Neural cell (in vitro differentiated cells): ENCODE measurements at regions not wholly inside any gene's neighbourhood (a gene's known extent, or its start where the extent isn't known, plus 50 kb on each side); places are given as distances from the start of the nearest gene placed in this dataset.

Experiments used
- EZH2 ChIP-seq: fragments of 200-600, 300-800 bp; shearing (Covaris generic), sonication (generic); IDR thresholded peaks from 2 replicates; pipeline ENCODE4 v1.6.1; 2014; ENCODE audit warnings: antibody characterized with exemption, low read length, borderline replicate concordance, mild to moderate bottlenecking; ENCODE audit not compliant: insufficient read depth, poor library complexity, severe bottlenecking
- RAD21 ChIP-seq: fragments of 450-650 bp; conservative IDR thresholded peaks from 2 replicates; pipeline ENCODE4 v1.6.1; 2014; ENCODE audit warnings: antibody characterized with exemption, mild to moderate bottlenecking, moderate library complexity
- SMC3 ChIP-seq: fragments of 450-650 bp; conservative IDR thresholded peaks from 2 replicates; pipeline ENCODE4 v1.6.1; 2014; ENCODE audit warnings: antibody characterized with exemption, mild to moderate bottlenecking, moderate library complexity; ENCODE audit not compliant: poor library complexity
- TF ChIP-seq, protein P1 (sequence below): fragments of 450-650 bp; IDR thresholded peaks from 2 replicates; pipeline ENCODE4 v1.5.1; 2014; ENCODE audit warnings: antibody characterized with exemption, mild to moderate bottlenecking, moderate library complexity; ENCODE audit not compliant: poor library complexity, severe bottlenecking

- TF ChIP-seq, protein P1, sequence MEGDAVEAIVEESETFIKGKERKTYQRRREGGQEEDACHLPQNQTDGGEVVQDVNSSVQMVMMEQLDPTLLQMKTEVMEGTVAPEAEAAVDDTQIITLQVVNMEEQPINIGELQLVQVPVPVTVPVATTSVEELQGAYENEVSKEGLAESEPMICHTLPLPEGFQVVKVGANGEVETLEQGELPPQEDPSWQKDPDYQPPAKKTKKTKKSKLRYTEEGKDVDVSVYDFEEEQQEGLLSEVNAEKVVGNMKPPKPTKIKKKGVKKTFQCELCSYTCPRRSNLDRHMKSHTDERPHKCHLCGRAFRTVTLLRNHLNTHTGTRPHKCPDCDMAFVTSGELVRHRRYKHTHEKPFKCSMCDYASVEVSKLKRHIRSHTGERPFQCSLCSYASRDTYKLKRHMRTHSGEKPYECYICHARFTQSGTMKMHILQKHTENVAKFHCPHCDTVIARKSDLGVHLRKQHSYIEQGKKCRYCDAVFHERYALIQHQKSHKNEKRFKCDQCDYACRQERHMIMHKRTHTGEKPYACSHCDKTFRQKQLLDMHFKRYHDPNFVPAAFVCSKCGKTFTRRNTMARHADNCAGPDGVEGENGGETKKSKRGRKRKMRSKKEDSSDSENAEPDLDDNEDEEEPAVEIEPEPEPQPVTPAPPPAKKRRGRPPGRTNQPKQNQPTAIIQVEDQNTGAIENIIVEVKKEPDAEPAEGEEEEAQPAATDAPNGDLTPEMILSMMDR = no peak
- TF ChIP-seq EZH2 (no peak), SMC3 (no peak), RAD21 (no peak)
These were observed 1024.2 kb upstream of the ACVR2A start for GRCh38 chr2:146820672-146821071.
